EH (cell line): ENCODE measurements at regions not wholly inside any gene's neighbourhood (a gene's known extent, or its start where the extent isn't known, plus 50 kb on each side); places are given as distances from the start of the nearest gene placed in this dataset.
A peak's percentile ranks its signal among the peaks of the same experiment; 100 is the strongest.
"Not testable (repeated sequence)": the region's sequence is repeated elsewhere in the genome, so short reads cannot be mapped to it uniquely, and the experiment has no call there.

ENCODE experiments used
- DNase-seq: peaks from one replicate; pipeline ENCODE4 v3.0.0-alpha.2; 2015; ENCODE audit warnings: low read depth

DNA sequence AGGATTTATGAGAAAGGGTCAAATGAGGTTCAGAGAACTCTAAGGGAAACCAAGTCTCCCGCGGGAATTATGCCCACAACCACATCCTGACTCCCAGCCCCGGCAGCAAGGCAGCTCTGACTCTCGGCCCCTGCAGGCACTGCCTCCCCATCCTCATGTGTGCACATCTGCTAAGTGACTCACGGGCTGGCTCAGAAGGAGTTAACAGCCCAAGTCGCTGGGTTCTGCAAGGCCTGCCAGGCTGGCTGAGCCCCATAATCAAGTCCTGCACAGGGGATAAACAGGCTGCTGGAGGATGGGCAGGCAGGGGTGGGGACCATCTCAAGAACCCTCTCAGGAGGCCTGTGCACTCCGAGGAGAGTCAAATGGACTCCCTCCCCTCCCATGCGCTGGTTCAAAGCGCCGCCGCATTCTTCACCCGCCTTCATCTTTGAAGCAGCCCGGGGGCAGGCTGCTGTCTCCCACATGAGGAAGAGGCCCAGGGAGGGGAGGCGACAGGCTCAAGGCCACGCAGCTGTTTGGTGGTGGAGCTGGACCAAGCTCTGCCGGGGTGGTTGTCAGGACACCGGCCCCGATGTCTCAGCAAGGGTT, 344.3 kb downstream of the MATN1 start:
- DNase-seq, result peak; percentile 97

DNA sequence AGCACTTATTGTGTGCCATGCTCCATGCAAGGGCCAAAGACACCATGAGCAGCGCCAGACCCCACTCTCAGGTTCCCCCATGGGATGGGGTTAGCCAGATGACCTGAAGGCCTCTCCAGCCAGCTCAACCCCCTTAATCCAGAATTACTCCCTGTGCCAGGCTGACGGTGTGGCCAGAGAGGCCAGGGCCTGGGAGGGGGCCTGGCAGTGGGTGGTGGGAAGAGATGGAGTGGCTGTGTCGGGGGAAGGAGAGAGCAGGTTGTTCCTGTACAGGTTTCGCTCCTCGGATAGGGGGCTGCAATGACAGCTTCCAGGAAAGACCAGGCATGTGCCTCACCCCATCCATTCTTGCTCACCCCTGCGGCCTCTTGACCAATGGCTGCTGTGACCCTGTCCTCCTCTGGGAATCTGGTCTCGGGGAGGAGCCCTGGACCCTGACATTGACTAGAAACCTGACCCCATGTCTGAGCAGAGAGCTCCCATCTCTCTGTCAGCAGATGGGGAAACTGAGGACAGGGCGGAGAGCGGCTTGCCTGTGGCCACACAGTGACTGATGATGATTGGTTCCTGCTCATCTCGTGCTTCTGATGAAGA, 345.3 kb downstream of the MATN1 start:
- DNase-seq, result no peak

DNA sequence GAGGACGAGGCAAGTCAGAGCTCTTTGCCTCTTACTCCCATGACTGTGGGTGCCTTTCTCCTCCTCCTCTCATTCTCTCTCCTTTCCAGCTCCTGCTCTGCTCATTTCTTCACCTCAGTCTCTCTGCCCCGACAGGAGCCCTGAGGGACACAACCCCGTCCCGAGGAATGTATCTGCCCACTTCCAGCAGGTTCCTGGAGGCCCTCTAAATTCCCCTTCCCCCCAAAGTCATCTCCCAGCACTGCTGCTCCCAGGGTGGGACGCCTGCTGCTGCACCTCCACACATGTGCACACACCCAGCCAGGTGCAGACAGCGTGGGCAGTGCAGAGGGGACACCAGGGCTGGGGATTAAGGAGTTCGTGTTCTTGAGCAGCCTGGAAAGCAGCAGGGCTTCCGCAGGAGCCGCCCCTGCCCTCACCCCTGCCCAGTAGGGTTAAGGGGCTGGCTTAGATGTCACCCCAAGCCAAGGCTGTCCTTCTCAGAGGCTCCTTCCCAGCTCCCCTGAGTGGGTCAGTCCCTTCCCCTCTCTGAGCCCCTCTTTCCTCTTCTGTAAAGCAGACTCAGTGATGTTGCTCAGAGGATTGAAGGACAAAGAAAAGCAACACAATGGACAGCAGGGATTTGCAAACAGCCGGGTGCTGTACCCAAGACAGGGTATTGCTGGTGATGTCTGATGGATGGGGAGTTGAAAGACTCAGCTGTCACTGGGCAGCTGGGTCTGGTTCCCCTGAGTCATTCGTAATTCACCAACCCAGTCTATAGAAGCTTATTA, 346.0 kb downstream of the MATN1 start:
- DNase-seq, result no peak

DNA sequence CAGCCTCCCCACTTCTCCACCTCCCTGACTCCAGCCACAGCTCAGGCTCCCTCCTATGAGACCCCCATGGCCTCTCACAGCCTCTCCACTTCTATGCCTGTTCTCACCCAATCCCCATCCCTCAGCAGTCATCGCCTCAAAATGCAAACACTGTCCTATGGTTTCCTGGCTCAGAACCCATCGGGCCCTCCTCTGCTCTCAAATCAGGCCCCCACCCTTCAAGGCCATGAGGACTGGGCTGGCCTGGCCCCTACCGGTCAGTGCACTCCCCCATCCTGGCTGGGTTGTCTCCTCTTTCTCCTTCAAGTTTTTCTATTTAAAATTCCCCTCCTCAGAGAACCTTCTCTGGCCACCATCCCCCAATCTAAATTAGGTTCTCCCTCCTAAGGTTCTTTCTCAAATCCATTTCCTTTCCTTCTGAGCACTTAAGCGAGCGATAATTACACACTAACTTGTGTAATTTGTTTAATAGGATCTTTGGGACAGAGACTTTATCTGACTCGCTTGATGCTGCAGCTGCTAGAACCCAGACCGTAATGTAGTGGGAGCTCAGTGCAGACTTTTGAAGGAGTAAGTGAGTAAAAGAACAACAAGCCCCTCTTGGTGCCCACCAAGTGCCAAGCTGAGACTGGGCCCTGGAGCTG, 347.2 kb downstream of the MATN1 start:
- DNase-seq, result no peak

DNA sequence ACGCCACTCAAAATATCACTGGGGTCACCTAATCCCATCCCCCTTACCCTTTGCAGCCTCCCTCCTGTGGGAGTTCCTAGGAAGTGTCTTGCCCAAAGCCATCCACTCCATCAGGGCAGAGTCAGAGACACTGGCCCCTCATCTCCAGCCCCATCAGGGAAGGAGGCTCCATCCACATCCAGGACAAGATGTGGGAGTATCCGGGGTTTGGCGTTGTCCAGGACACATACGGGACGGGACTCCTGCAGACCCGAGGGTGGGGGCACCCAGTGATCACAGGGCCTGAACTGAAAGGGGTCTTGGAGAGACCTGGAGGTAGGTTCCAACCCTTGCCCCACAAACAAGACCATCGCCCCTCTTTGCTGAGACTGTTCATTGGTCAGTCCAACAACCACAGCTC, 348.2 kb downstream of the MATN1 start:
- no peak for DNase-seq

DNA sequence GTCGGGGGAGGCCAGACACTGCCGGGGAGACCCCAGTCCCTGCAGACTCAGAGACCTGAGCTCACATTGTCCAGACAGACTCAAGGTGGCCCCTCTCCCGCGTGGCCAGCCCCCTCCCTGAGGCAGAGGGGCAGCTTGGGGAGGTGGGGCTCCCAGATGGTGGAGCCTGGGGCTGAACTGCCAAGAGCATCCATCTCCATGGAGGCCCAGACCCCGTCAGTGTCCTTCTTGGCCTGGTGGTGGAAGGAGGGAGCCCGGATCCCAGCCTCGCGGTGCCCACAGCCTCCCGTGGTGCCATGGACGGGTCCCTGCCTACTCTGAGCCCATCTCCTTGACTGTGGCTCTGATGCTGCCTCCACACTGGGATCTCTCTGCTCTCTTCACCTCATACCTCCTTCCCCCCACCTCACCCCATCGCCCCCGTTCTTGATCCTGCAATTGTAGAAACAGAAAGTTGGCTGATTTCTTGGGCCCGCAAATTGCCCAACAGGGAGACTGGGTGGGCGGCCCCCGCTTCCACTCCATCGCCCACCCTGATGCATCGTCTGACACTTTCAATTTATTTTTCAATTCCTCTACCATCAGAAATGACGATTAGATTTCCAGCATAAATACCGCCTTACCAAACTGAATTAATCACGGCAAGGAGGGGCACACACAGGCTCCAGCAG, 348.9 kb downstream of the MATN1 start:
- DNase-seq, result no peak

DNA sequence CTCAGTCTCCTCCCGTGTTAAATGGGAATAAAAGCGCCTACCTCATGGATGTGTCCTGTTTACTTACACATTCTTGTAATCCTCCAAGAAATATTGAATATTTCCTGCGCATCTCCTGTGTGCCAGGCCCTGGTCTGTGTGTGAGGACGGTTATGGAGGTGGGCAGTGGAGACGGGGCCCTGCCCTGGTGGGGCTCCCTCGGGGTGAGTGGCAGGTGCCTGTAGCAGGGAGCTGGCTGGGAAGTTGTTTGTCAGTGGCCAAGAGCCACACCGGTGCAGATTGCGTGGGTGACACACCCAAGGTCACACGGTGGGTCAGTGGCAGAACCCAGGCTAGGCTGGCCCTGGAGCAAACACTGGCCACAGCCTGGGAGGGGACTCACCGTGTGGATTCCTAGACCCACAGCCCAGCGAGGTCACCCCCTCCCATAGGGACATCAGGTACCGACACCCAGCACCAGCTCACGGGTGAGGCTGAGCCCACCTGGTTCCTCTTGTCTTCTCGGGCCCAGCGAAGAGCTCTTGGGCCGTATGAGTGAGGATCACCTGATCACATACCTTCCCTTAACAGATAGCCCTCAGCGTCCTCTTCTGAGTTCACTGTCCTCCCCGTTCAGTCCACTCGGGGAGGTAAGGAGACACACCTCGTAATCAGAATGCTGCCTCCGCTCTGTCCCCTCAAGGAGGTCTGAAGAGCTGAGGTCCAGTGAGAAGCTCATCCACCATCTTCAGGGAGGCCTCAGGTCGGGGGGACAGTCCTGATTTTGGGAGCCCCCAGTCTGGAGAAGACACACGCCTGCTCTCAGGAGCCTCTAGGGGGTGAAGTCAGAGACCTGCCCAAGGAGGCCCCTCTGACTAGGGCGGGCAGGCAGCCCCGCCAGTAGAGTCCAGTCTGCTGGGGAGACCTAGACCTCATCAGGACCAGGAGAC, 349.6 kb downstream of the MATN1 start:
- DNase-seq, result no peak

DNA sequence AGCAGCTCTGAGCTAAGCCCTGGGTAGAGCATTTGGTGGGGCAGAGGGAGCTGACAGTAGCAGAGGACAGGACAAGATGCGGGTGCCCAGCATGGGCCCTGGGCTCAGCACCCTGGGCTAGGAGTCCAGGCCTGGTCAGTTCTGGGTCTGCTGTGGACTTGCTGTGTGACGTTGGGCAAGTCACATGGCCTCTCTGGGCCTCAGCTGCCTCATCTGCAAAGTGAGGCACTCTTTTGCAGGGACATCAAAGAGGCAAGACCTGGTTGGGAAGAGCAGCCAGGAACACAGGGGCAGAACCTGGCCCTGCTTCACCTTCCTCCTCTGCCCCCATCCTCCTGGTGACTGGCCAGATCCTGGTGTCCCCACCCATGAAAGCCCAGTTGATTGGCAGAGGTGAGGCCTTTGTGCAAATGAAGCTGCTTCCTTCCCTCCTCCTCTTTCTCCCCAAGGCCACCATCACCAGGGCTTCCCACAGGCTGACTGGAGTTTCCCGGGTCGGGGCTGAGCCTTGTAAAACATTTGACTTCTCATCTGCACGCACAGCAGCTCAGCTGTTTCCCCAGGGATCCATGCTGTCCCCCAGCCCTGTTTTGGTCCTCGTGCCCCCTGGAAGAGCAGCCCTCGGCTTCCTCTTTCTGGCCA, 350.5 kb downstream of the MATN1 start:
- peak; percentile 38 for DNase-seq

DNA sequence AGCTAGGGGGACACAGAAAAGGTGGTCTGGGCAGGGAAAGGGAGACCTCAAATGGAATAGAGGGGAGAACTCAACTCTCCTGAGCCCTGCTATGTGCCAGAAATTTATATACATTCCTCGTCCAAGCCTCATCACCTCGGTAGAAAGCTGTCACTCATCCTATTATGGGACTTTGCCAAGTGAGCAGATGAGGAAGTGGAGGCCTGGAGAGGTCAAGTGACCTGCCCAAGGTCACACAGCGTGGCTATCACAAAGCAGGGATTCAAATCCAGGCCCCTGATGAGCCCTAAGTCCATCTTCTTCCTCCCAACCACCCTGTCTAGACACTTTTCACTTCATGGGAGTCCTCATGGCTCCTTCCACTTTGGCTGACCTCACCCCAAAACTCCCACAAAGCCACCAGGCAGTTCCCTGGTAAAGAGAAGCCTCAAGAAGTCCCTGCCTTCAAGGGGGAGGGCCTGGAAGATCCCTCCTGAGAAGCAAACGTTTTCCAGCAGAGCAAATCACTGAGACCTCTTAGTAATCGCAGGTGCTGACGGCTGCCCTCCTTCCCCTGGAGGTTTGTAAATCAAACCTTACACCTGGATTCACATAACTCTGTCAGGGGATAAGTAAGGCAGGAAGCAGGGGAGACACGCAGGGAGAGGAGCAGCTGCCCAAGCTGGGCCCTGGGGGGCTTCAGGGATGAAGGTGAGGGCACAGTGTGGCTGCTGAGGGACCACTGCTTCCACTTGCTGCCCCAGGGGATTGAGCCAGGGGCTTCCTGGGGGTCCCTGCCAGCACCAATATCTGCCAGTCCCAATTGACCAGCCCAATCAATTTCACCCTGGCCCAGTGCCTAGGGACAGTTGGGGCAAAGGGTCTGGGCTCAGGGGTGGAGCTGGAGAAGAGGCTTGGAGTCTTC, 351.2 kb downstream of the MATN1 start:
- DNase-seq, result no peak

DNA sequence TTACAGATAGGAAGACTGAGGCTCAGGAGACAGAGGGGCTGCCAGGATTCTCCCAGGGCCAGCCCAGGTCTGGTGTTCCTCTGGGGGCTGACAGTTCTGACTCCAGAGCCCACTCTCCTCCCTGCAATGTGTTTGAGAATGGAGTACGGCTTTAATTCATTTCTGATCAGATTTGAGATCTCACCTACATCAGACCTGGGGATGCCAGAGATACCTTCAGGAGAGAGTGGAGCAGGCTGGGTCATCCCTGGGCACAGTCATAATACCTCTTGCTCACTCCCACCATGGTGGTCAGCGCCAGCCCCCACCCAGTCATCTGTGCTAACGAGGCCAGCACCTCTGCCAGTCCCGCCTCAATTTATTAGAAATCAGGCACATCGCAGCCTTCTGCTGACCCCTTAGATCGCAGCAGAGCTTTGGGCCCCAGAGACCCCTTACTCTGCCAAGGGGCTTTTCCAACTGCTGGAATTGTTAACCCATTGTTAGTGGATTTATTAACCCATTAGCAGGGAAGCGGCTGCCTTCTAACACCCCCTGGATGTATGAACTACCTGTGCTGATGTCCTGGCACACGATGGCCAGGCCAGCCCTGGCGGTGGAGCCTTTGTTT, 352.1 kb downstream of the MATN1 start:
- no peak for DNase-seq

DNA sequence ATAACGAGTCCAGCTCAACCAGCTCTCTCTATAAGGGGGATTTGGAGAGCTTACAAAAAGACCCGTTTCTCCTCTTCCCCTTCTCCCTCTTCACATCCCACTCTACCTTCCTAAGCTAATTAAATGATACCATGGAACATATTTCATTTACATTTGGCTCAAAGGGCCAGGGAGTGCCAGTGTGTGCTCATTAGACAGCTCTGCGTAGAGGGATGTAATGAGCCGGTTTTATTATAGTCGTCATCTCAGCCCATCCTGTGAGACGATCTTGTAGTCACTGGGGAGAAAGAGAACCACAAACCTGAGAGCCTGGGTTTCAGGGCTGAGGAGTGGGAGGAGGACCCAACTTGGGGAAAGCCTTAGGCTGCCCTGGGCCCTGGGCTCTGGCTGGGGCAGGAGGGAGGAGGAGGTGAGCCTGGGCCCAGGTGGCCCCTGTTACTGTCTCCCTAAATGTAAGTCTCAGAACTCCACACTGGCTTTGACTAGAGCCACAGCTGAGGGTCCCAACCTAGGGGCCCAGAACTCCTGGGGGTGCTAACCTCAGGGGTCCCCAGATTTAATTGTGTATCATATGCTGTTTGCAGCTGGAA, 354.6 kb downstream of the MATN1 start:
- no peak for DNase-seq

DNA sequence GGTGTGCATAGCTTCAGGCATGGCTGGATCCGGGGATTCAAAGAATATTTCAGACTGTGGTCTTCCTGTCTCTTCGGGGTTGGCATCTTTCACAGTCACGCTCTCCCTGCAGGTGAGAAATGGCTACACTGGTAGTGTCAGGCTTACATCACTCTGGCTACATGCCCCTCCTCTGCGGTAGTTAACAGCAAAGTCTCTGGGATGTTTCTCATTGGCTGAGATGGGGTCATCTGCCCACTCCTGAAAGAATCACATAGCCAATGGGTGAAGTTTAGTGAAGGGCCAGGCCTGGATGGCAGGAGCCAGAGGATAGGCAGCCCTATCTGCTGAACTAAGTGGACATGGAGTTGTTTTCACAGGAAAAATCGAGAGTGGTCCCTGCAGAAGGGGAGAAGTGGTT, 356.5 kb downstream of the MATN1 start:
- DNase-seq, result no peak

DNA sequence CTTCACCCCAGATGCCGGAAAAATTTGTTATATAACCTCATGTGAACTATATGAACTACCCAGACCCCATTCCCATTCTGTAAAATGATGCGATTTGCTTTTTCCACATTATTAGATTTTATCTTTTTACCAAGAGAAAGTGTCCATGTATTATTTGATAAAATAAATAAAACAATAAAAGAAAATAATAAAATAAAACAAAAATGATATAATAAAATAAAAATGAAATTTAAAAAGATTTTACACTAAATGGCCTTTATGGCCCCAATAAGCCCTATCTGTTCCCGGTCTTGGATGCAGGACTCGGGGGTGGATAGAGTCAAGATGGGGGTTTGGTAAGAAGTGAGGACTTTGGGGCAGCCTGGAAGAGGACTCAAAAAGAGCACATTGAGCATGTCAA, 357.2 kb downstream of the MATN1 start:
- no peak for DNase-seq

DNA sequence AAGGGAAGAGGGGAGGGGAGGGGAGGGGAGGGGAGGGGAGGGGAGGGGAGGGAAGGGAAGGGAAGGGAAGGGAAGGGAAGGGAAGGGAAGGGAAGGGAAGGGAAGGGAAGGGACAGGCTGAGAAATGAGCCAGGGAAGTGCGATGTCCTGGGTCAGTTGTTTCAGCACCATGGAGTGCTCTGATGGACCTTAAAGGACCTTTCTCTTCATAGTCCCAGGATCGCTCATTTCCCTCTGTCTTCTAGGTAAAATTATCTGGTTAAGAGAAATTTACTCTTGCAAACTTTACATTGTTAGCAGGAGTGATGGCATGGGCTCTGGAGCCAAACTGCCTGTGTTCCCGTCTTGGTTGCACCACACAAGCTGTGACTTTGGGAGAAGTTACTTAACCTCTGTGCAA, 357.8 kb downstream of the MATN1 start:
- no peak for DNase-seq

DNA sequence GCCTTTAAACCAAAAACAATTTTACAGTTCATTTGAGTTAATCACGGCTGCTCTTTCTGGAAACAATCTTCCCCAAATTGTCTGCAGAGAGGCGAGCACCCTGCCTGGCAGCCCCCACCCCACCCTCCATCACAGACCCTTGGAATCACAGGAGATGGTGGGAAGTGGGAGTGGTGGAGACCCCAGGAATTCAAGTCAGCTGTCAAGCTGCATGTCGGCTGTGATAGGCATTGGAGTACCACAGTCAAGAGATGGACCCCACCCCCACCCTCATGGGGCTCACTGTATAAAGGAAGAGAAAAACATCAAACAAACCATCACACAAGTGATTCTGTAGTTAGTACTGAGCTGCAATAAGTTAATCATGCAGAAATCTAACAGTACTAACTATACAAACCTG, 360.4 kb downstream of the MATN1 start:
- no peak for DNase-seq

DNA sequence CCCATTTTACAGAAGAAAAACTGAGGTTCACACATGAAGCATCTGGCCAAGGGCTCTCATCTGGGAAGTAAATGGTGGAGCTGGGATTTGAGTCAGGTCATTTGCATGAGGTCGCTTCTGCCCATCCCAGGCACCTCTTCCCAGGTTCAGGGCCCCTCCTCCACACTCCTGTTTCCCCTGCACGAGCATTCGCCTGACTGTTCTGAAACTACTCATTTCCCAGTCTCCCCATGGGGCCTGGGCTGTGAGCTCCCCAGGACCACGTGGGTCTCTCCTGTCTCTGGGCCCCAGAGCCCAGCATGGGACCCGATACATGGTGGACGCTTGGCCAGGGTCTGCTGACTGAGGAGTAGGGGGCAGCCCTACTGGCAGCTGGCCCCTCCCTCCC, 360.8 kb downstream of the MATN1 start:
- no peak for DNase-seq

DNA sequence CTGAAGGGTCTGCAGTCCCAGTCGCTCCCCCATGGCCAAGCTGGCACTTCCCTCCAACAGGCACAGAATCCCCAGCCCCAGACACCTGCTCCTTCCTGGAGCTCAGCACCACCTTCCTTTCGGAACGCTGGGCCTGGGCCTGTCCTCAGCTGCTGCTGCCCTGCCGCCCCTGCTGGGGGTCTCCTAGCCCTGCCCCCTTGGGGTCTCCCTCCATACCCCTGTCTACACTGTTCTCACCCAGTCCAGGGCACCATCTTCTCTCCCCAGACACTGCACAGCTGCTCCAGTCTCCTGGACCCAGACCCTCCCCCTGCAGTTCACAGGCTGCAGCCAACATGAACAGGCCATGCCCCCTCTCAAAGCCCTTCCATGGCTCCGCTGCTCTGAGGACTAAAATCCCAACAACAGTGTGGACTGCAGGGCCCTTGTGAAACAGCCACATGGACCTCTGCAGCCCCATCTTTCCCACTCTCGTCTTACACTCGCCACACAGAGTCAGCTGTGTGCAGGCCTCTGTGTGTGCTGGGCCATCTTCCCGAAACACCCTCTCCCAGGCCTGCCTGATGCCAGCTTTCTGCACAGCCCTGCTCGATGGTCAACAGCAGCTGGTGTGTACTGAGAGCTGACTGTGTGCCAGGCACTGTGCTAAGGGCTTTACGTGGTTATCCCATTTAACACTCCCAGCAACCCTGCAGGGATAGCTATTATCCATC, 361.3 kb downstream of the MATN1 start:
- DNase-seq, result not testable (repeated sequence)

DNA sequence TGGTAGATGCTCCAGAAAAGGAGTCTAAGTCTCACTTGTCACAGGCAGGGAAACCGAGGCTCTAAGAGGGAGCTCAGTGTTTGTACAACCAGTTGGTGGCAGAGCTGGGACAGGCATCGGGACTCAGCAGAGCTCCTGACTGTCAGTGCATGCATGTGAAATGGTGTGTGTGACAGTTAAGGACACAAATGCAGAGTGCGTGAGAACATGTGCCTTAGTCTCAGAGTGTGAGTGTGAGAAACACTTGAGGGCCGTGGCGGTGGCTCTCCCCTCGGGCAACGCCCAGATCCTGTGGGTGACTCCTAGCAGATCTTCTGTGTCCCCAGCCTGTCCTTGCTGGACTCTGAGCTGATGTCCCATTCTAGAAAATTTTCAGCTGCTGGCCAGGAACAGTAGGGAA, 362.6 kb downstream of the MATN1 start:
- DNase-seq, result no peak
